ENCODE measurements at regions not wholly inside any gene's neighbourhood (a gene's known extent, or its start where the extent isn't known, plus 50 kb on each side); places are given as distances from the start of the nearest gene placed in this dataset.
"Not testable (repeated sequence)": the region's sequence is repeated elsewhere in the genome, so short reads cannot be mapped to it uniquely, and the experiment has no call there.

DNA sequence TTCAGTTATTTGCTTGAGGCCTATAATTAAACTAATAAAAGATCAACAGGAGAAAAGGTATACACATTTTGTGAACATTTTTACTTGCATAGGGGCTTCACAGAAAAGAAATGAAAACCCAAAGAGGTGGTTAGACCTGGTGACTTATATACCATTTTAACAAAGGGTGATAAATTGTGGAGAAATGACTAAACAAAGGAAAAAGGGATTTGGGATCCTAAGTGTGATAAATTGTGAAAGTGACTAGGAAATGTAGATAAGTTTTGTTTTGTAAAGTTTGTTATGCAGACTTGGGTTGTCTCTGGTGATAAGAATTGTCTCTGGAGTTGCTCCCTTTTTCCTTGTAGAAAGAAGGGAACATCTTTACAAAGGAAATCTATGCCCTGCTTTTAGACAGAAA is 86.1 kb upstream of the ZNF608 start:
- Mint-ChIP-seq H3K4me1 (peaks cover 26% of the 10 kb centered on the region), H3K36me3 (ENCODE audit: low read depth) (no peaks in the 10 kb centered on the region), H3K27me3 (no peaks in the 10 kb centered on the region), H3K27ac (peak overlapping the region; percentile 2), H3K9me3 (peaks cover 8% of the 10 kb centered on the region), H3K4me3 (no peak overlapping the region)
- POLR2A ChIA-PET: interaction anchor here (1.1 kb wide), 1 partner anchor 17 kb away, joined by 4 read pairs; no protein-coding TSS in a partner anchor
- DNase-seq (no peak), ATAC-seq (ENCODE audit: low read depth) (no peak)
- intact Hi-C loops (cut with micrococcal nuclease): loop anchor here (2.0 kb wide), 1 partner anchor 16 kb away; no protein-coding TSS in a partner anchor
- CTCF ChIA-PET: no interaction called here
- no peak for TF ChIP-seq CTCF (IDR thresholded peaks at IDR 0.05)

DNA sequence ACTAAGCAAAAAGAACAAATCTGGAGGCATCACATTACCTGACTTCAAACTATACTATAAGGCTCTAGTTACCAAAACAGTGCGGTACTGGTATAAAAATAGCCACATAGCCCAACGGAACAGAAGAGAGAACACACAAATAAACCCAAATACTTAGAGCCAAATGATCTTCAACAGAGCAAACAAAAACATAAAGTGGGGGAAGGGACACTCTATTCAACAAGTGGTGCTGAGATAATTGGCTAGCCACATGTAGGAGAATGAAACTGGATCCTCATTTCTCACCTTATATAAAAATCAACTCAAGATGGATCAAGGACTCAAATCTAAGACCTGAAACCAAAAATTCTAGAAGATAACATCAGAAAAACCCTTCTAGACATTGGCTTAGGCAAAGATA is 89.9 kb upstream of the ZNF608 start:
- POLR2A ChIA-PET; H3K36me3 Mint-ChIP-seq (ENCODE audit: low read depth); ATAC-seq (ENCODE audit: low read depth); intact Hi-C loops (cut with micrococcal nuclease); DNase-seq; H3K9me3 Mint-ChIP-seq; H3K27me3 Mint-ChIP-seq; H3K27ac Mint-ChIP-seq; CTCF ChIA-PET; H3K4me3 Mint-ChIP-seq: not testable (repeated sequence)
- peaks cover 20% of the 10 kb centered on the region for H3K4me1 Mint-ChIP-seq

- POLR2A ChIA-PET: no interaction called here
- CTCF ChIA-PET: no interaction called here
- no peak for ATAC-seq (ENCODE audit: low read depth)
These were observed 93.0 kb upstream of the ZNF608 start for GRCh38 chr5:124839371-124839998.

GRCh38 chr5:124841829-124842712 is 95.6 kb upstream of the ZNF608 start:
- CTCF ChIA-PET: no interaction called here
- intact Hi-C loops (cut with micrococcal nuclease): no loop called here
- Mint-ChIP-seq H3K4me1 (no peaks in the 10 kb centered on the region), H3K27me3 (no peaks in the 10 kb centered on the region), H3K9me3 (no peaks in the 10 kb centered on the region), H3K36me3 (ENCODE audit: low read depth) (no peaks in the 10 kb centered on the region), H3K27ac (no peak overlapping the region), H3K4me3 (no peak overlapping the region)
- ATAC-seq (ENCODE audit: low read depth): no peak
- no peak for DNase-seq
- no peak for TF ChIP-seq CTCF (IDR thresholded peaks at IDR 0.05)
- POLR2A ChIA-PET: no interaction called here

More at GRCh38 chr5:124839371-124839998, 93.0 kb upstream of the ZNF608 start:
- DNase-seq: no peak
- Mint-ChIP-seq H3K27ac (no peak overlapping the region), H3K4me1 (no peaks in the 10 kb centered on the region), H3K9me3 (peaks cover 3% of the 10 kb centered on the region), H3K36me3 (ENCODE audit: low read depth) (no peaks in the 10 kb centered on the region), H3K4me3 (no peak overlapping the region), H3K27me3 (no peaks in the 10 kb centered on the region)
- TF ChIP-seq CTCF (IDR thresholded peaks at IDR 0.05): no peak
- intact Hi-C loops (cut with micrococcal nuclease): no loop called here

DNA sequence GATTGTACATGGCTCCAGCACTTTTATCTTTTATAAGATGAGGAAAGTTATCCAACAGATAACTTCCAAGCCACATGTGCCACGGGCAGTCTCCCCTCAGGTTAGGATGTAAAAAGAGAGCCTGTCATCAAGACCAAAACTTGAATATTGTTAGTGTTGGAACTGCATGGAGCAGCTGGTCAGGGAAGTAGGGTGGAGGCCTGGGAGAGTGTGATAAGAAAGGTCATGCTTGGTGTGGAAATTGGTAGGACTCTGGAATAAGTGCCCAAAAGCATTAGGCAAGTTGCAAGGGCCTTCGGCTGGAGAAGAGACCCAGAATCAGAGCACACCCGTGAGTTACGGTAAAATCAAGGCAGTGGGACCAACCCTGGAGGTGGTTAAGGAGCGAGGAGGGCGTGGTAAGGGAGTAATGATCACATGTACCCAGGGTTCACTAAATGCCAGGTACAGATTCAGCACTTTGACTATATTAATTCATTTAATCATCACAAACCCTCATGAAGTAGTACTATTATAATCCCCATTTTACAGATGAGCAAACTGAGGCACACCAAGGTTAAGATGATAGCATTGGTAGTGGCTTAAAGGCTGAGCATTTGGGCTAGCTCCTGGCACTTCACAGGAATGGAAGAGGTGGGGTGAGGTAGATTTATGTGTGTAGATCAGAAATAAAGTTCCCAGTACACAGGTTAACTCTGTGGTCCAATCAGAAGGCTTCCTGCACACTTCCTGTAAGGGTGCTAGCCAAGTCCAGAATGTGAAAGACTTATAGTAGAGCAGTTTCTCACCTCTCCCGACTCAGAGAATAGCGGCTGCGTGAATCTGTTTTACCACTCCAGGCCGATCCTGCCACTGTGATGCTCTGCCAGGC is 96.5 kb upstream of the ZNF608 start:
- Mint-ChIP-seq H3K9me3 (no peaks in the 10 kb centered on the region), H3K27me3 (no peaks in the 10 kb centered on the region), H3K27ac (no peak overlapping the region), H3K36me3 (ENCODE audit: low read depth) (no peaks in the 10 kb centered on the region), H3K4me3 (no peak overlapping the region), H3K4me1 (no peaks in the 10 kb centered on the region)
- ATAC-seq (ENCODE audit: low read depth) (no peak), DNase-seq (no peak)
- intact Hi-C loops (cut with micrococcal nuclease): no loop called here
- no peak for TF ChIP-seq CTCF (IDR thresholded peaks at IDR 0.05)
- CTCF ChIA-PET: no interaction called here
- POLR2A ChIA-PET: no interaction called here
